A549 (cell line): ENCODE measurements at regions not wholly inside any gene's neighbourhood (a gene's known extent, or its start where the extent isn't known, plus 50 kb on each side); places are given as distances from the start of the nearest gene placed in this dataset.

Experiments
- ATAC-seq, 2 experiments: fragments of 200-7000 bp in 1 of 2; fragments of >200 bp in 1 of 2; cut with Nextera tagmentation in 1 of 2; cut with Tn5 transposase in 1 of 2; 3 replicates each; pipeline versions ENCODE4 v1.8.0 to v1.9.1; 2018 to 2020; ENCODE audit warnings: mild to moderate bottlenecking in 1 of 2, moderate library complexity in 1 of 2
- CTCF ChIA-PET: fragments of 300-600 bp; sonication (Branson Sonifier 250); formaldehyde crosslinking; extraction: SDS; loops from one replicate; lab custom pipeline; 2021; ENCODE audit warnings: antibody characterized with exemption, inconsistent platforms; lab: Yijun Ruan, JAX
- POLR2A ChIA-PET: fragments of 350-600 bp; formaldehyde crosslinking; extraction: SDS; loops from one replicate; lab custom pipeline; 2021; ENCODE audit warnings: antibody characterized with exemption, inconsistent platforms; lab: Yijun Ruan, JAX
- DNase-seq, 2 experiments: peaks; one replicate each; pipeline versions ENCODE4 v3.0.0 to v3.0.0-alpha.2; 2011 to 2016; ENCODE audit warnings: low read depth in 1 of 2, low spot score in 1 of 2
- FAIRE-seq: peaks from 2 replicates; lab custom pipeline; 2011; peaks lifted over from hg19 to GRCh38; lab: Jason Lieb, UNC
- H3K27ac ChIP-seq, 2 experiments: fragments of >200 bp; sonication (Bioruptor Twin); formaldehyde crosslinking; 3 replicates each; pipeline ENCODE4 v1.5.1; 2016 to 2017
- H3K4me1 ChIP-seq: fragments of >200 bp; sonication (Bioruptor Twin); formaldehyde crosslinking; 3 replicates; pipeline ENCODE4 v1.6.1; 2016
- H3K4me2 ChIP-seq: fragments of >200 bp; sonication (Bioruptor Twin); formaldehyde crosslinking; 3 replicates; pipeline ENCODE4 v1.6.1; 2016
- H3K4me3 ChIP-seq: fragments of >200 bp; sonication (Bioruptor Twin); formaldehyde crosslinking; 3 replicates; pipeline ENCODE4 v1.5.1; 2016
- H3K9me3 ChIP-seq: fragments of >200 bp; sonication (Bioruptor Twin); formaldehyde crosslinking; 3 replicates; pipeline ENCODE4 v1.6.1; 2016
- BHLHE40 ChIP-seq: IDR thresholded peaks from 2 replicates; pipeline ENCODE4 v1.6.1; 2012; ENCODE audit warnings: low read depth, low read length, inconsistent platforms
- CBX2 ChIP-seq: fragments of 200-600 bp; sonication (generic); IDR thresholded peaks from 2 replicates; pipeline ENCODE4 v1.6.1; 2016; ENCODE audit warnings: low read depth, mild to moderate bottlenecking, borderline replicate concordance
- CEBPB ChIP-seq, 2 experiments: fragments of >200 bp in 1 of 2; sonication (Bioruptor Twin) in 1 of 2; formaldehyde crosslinking in 1 of 2; IDR thresholded peaks; 2 replicates each; pipeline ENCODE4 v1.6.1; 2012 to 2016
- CHD2 ChIP-seq: fragments of 150-350 bp; IDR thresholded peaks from 2 replicates; pipeline ENCODE4 v1.6.1; 2014; ENCODE audit warnings: low read length; ENCODE audit not compliant: partially characterized antibody
- EHF ChIP-seq: fragments of 250-450 bp; sonication (Bioruptor Pico); IDR thresholded peaks from 2 replicates; pipeline ENCODE4 v1.5.0; 2020; ENCODE audit warnings: mild to moderate bottlenecking
- ESRRA ChIP-seq: fragments of 150-350 bp; IDR thresholded peaks from 2 replicates; pipeline ENCODE4 v1.6.1; 2014; ENCODE audit warnings: mild to moderate bottlenecking, low read length, borderline replicate concordance
- FOSL2 ChIP-seq, 2 experiments: fragments of 450-650 bp in 1 of 2; fragments of >200 bp in 1 of 2; sonication (Bioruptor Twin) in 1 of 2; formaldehyde crosslinking; IDR thresholded peaks; 2 replicates each; pipeline versions ENCODE4 v1.5.0 to v1.6.1; 2016 to 2020; ENCODE audit warnings: mild to moderate bottlenecking in 1 of 2, moderate library complexity in 1 of 2
- FOXS1 ChIP-seq: fragments of 250-450 bp; sonication (Bioruptor Pico); IDR thresholded peaks from 2 replicates; pipeline ENCODE4 v1.5.0; 2020; ENCODE audit warnings: mild to moderate bottlenecking, moderate library complexity
- HEYL ChIP-seq: fragments of 250-450 bp; sonication (Bioruptor Pico); IDR thresholded peaks from 2 replicates; pipeline ENCODE4 v1.8.0; 2021; ENCODE audit warnings: mild to moderate bottlenecking, moderate library complexity
- HOXB13 ChIP-seq: fragments of 250-450 bp; sonication (Bioruptor Pico); IDR thresholded peaks from 2 replicates; pipeline ENCODE4 v1.5.0; 2020; ENCODE audit warnings: low read depth, mild to moderate bottlenecking, moderate library complexity
- HOXB5 ChIP-seq: fragments of 250-450 bp; sonication (Bioruptor Pico); IDR thresholded peaks from 2 replicates; pipeline ENCODE4 v1.5.0; 2020; ENCODE audit warnings: mild to moderate bottlenecking, moderate library complexity
- JUN ChIP-seq, 2 experiments: fragments of >200 bp; sonication (Bioruptor Twin); formaldehyde crosslinking; IDR thresholded peaks; 2 replicates in 1 of 2; 3 replicates in 1 of 2; pipeline ENCODE4 v1.6.1; 2016 to 2017
- MAZ ChIP-seq: fragments of 150-350 bp; IDR thresholded peaks from 2 replicates; pipeline ENCODE4 v1.6.1; 2014; ENCODE audit warnings: antibody characterized with exemption, low read depth, low read length, borderline replicate concordance
- MYC ChIP-seq: IDR thresholded peaks from 2 replicates; pipeline ENCODE4 v1.6.1; 2012; ENCODE audit warnings: mild to moderate bottlenecking, inconsistent platforms, low read length, improper control_type of control experiment, borderline replicate concordance
- NR3C1 ChIP-seq: fragments of >200 bp; sonication (Bioruptor Twin); formaldehyde crosslinking; IDR thresholded peaks from 3 replicates; pipeline ENCODE4 v1.6.1; 2017
- PBX3 ChIP-seq: IDR thresholded peaks from 2 replicates; pipeline ENCODE4 v1.6.1; 2012
- PHF8 ChIP-seq: fragments of 200-600 bp; sonication (generic); IDR thresholded peaks from 2 replicates; pipeline ENCODE4 v1.6.1; 2016; ENCODE audit warnings: low read depth, mild to moderate bottlenecking, antibody characterized with exemption, moderate library complexity, borderline replicate concordance
- RARB ChIP-seq: fragments of 250-450 bp; sonication (Bioruptor Pico); IDR thresholded peaks from 2 replicates; pipeline ENCODE4 v1.8.0; 2021; ENCODE audit warnings: mild to moderate bottlenecking, moderate library complexity
- RCOR1 ChIP-seq: fragments of 150-350 bp; IDR thresholded peaks from 2 replicates; pipeline ENCODE4 v1.6.1; 2014; ENCODE audit warnings: antibody characterized with exemption, low read length, low read depth
- SMC3 ChIP-seq: fragments of >200 bp; sonication (Bioruptor Twin); formaldehyde crosslinking; IDR thresholded peaks from 3 replicates; pipeline ENCODE4 v1.6.1; 2018; ENCODE audit warnings: inconsistent platforms
- SREBF2 ChIP-seq: fragments of 450-650 bp; IDR thresholded peaks from 2 replicates; pipeline ENCODE4 v1.6.1; 2014; ENCODE audit warnings: mild to moderate bottlenecking, moderate library complexity
- TFCP2L1 ChIP-seq: fragments of 250-450 bp; sonication (Bioruptor Pico); IDR thresholded peaks from 2 replicates; pipeline ENCODE4 v1.5.0; 2021; ENCODE audit warnings: mild to moderate bottlenecking
- USF2 ChIP-seq: fragments of 450-650 bp; IDR thresholded peaks from 2 replicates; pipeline ENCODE4 v1.6.1; 2014; ENCODE audit warnings: antibody characterized with exemption
- ZC3H11A ChIP-seq: fragments of 450-650 bp; IDR thresholded peaks from 2 replicates; pipeline ENCODE4 v1.6.1; 2014; ENCODE audit warnings: antibody characterized with exemption, mild to moderate bottlenecking
- ZFP36 ChIP-seq: fragments of 450-650 bp; IDR thresholded peaks from 2 replicates; pipeline ENCODE4 v1.6.1; 2014; ENCODE audit warnings: borderline replicate concordance; ENCODE audit not compliant: partially characterized antibody
- ZNF302 ChIP-seq: fragments of 250-450 bp; sonication (Bioruptor Pico); IDR thresholded peaks from 2 replicates; pipeline ENCODE4 v1.9.0; 2021; ENCODE audit warnings: inconsistent platforms, mild to moderate bottlenecking, moderate library complexity
- WGBS: methylation state at CpG from one replicate; pipeline ENCODE4 v1.1.6; 2017; ENCODE audit errors: missing lambda C conversion rate; 5-methylcytosine and 5-hydroxymethylcytosine counted together
- TF ChIP-seq, protein P1 (sequence below): IDR thresholded peaks from 2 replicates; pipeline ENCODE4 v1.6.1; 2012
- TF ChIP-seq, protein P2 (sequence below): fragments of >200 bp; sonication (Bioruptor Twin); formaldehyde crosslinking; IDR thresholded peaks from 3 replicates; pipeline ENCODE4 v1.6.1; 2016
- TF ChIP-seq, protein P3 (sequence below): fragments of 250-450 bp; sonication (Bioruptor Pico); IDR thresholded peaks from 2 replicates; pipeline ENCODE4 v1.5.0; 2021; ENCODE audit warnings: mild to moderate bottlenecking, moderate library complexity, borderline replicate concordance
- TF ChIP-seq, protein P4 (sequence below): fragments of 150-350 bp; IDR thresholded peaks from 2 replicates; pipeline ENCODE4 v1.6.1; 2014; ENCODE audit warnings: low read depth, mild to moderate bottlenecking, low read length

DNA sequence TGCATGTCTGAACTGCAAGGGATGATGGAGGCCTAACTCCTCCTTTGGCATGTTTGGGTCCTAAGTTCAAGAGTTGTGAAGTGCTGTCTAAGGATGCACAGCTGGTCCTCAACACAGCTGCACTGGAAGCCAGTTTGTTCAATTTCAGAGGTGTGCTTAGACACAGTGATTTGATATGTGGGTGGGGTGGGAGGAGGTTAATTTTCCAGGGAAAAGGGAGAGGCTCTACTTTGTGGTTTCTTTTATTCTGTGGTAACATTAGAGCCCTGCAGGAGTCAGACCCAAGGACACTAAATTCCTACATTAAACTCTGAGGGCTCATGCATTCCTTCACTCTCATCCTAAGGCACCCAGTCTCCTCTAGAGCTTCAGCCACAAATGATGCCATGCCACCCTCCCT, 188.4 kb upstream of the MAST4 start:
- H3K9me3 ChIP-seq, result no peaks in the 10 kb centered on the region
- ATAC-seq, result no peak
- H3K27ac ChIP-seq, result no peak overlapping the region
- TF ChIP-seq, protein P1, sequence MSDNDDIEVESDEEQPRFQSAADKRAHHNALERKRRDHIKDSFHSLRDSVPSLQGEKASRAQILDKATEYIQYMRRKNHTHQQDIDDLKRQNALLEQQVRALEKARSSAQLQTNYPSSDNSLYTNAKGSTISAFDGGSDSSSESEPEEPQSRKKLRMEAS, result no peak
- TF ChIP-seq FOSL2 (IDR thresholded peaks at IDR 0.05) (no peak), FOSL2 (CRISPR knock-in tag; IDR thresholded peaks at IDR 0.05) (no peak), ZNF302 (CRISPR knock-in tag) (no peak), USF2 (no peak), EHF (CRISPR knock-in tag) (no peak), ESRRA (no peak), FOXS1 (CRISPR knock-in tag) (no peak), RARB (no peak), HOXB13 (no peak), TFCP2L1 (CRISPR knock-in tag) (no peak), CBX2 (no peak), RCOR1 (no peak), SMC3 (no peak), MAZ (no peak), CEBPB (IDR thresholded peaks at IDR 0.05) (no peak)
- TF ChIP-seq, protein P2, sequence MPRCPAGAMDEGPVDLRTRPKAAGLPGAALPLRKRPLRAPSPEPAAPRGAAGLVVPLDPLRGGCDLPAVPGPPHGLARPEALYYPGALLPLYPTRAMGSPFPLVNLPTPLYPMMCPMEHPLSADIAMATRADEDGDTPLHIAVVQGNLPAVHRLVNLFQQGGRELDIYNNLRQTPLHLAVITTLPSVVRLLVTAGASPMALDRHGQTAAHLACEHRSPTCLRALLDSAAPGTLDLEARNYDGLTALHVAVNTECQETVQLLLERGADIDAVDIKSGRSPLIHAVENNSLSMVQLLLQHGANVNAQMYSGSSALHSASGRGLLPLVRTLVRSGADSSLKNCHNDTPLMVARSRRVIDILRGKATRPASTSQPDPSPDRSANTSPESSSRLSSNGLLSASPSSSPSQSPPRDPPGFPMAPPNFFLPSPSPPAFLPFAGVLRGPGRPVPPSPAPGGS, result no peak
- TF ChIP-seq, protein P3, sequence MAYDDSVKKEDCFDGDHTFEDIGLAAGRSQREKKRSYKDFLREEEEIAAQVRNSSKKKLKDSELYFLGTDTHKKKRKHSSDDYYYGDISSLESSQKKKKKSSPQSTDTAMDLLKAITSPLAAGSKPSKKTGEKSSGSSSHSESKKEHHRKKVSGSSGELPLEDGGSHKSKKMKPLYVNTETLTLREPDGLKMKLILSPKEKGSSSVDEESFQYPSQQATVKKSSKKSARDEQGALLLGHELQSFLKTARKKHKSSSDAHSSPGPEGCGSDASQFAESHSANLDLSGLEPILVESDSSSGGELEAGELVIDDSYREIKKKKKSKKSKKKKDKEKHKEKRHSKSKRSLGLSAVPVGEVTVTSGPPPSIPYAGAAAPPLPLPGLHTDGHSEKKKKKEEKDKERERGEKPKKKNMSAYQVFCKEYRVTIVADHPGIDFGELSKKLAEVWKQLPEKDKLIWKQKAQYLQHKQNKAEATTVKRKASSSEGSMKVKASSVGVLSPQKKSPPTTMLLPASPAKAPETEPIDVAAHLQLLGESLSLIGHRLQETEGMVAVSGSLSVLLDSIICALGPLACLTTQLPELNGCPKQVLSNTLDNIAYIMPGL (CRISPR knock-in tag), result no peak
- TF ChIP-seq, protein P4, sequence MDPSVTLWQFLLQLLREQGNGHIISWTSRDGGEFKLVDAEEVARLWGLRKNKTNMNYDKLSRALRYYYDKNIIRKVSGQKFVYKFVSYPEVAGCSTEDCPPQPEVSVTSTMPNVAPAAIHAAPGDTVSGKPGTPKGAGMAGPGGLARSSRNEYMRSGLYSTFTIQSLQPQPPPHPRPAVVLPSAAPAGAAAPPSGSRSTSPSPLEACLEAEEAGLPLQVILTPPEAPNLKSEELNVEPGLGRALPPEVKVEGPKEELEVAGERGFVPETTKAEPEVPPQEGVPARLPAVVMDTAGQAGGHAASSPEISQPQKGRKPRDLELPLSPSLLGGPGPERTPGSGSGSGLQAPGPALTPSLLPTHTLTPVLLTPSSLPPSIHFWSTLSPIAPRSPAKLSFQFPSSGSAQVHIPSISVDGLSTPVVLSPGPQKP, result no peak
- TF ChIP-seq, all 56 proteins: peak for 0
- FAIRE-seq (no peak), DNase-seq (no peak)
- ChIA-PET CTCF (no interaction called here), POLR2A (no interaction called here)
- Histone ChIP-seq H3K4me2 (no peak overlapping the region), H3K4me3 (no peak overlapping the region), H3K4me1 (no peaks in the 10 kb centered on the region)

- no peak overlapping the region for H3K27ac ChIP-seq
- POLR2A ChIA-PET, result no interaction called here
Observed at GRCh38 chr5:66408576-66408975, 187.6 kb upstream of the MAST4 start.

DNA sequence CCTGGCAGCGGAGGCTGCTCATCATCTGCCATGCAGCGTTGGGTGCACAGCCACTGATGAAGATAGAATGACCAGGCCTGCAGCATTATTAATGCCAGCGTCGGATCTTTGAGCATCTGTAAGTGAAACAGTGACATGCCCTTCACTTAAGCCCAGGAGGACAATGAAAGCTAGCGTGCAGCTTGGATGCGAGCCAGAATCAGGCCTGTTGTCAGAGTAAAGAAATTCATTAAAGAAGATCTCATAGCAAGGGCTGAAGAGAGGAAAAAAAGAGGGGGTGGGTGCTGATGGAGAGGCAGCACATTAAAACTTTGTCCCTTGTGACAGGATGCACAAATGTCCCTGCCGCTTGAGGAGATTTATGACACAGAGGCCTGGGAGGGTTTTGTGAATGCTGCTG, 186.1 kb upstream of the MAST4 start:
- Histone ChIP-seq H3K27ac (no peak overlapping the region), H3K9me3 (no peaks in the 10 kb centered on the region), H3K4me3 (no peak overlapping the region), H3K4me1 (peaks cover 2% of the 10 kb centered on the region; the same call in 2 of the 3 replicates), H3K4me2 (no peak overlapping the region)
- ATAC-seq (no peak), DNase-seq (no peak), FAIRE-seq (no peak)
- ChIA-PET POLR2A (no interaction called here), CTCF (no interaction called here)
- 50% methylated on average over 7 of the region's 7 CpGs for WGBS
- TF ChIP-seq BHLHE40, result no peak
- TF ChIP-seq JUN (IDR thresholded peaks at IDR 0.05), result no peak
- no peak for TF ChIP-seq HEYL
- TF ChIP-seq HOXB13, result no peak
- no peak for TF ChIP-seq HOXB5 (CRISPR knock-in tag)
- TF ChIP-seq NR3C1, result no peak
- TF ChIP-seq MYC, result no peak
- no peak for TF ChIP-seq ZC3H11A
- TF ChIP-seq PBX3, result no peak
- TF ChIP-seq, protein P2, result no peak

More at GRCh38 chr5:66408576-66408975, 187.6 kb upstream of the MAST4 start:
- Histone ChIP-seq H3K4me1 (no peaks in the 10 kb centered on the region), H3K4me3 (no peak overlapping the region), H3K4me2 (no peak overlapping the region), H3K9me3 (no peaks in the 10 kb centered on the region)
- WGBS, result 47% methylated on average over 5 of the region's 5 CpGs
- DNase-seq (no peak), ATAC-seq (no peak), FAIRE-seq (no peak)
- CTCF ChIA-PET, result no interaction called here
- TF ChIP-seq ESRRA (no peak), SREBF2 (no peak), ZFP36 (no peak), PHF8 (no peak), SMC3 (no peak), JUN (IDR thresholded peaks at IDR 0.05) (no peak), CHD2 (no peak)
- TF ChIP-seq, all 56 proteins: peak for 0
